ENCODE measurements at regions not wholly inside any gene's neighbourhood (a gene's known extent, or its start where the extent isn't known, plus 50 kb on each side); places are given as distances from the start of the nearest gene placed in this dataset.

DNA sequence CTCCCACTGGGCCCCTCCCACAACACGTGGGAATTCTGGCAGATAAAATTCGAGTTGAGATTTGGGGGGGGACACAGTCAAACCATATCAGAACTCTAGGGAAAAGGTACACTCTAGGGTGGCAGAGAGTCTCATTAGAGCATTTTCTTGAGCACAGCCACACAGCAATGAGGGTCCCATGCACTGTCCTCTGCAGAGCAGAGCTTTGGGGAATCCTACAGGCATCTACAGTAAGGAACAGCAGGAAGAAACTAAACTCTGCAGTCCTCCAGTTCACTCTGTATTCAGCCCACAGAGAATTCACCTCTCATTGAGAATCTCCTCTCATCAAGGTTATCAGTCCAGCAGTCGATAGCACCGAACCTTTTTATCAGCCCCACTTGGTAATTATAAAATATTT, 438.6 kb upstream of the NOX3 start:
- intact Hi-C loops (cut with micrococcal nuclease) = no loop called here
- no TSS peak for BruUV-seq (replicated peaks)

More for the DNA sequence above, 438.6 kb upstream of the NOX3 start:
- no peak for ATAC-seq
- H2AFZ ChIP-seq (ENCODE audit: low read depth, low read length, poor library complexity, severe bottlenecking) = no peak overlapping the region
- no peak for TF ChIP-seq EZH2phosphoT487 (IDR thresholded peaks at IDR 0.05; ENCODE audit: borderline replicate concordance)
- no peak for TF ChIP-seq EZH2 (IDR thresholded peaks at IDR 0.05)
- TF ChIP-seq RAD21 (IDR thresholded peaks at IDR 0.05; ENCODE audit: low read depth) = no peak
- TF ChIP-seq JUND (IDR thresholded peaks at IDR 0.05) = no peak
- TF ChIP-seq ZBTB33 (IDR thresholded peaks at IDR 0.05; ENCODE audit: extremely low read depth, insufficient replicate concordance, low read length) = no peak
- TF ChIP-seq SP1 (IDR thresholded peaks at IDR 0.05; ENCODE audit: low read depth) = no peak
- TF ChIP-seq REST (IDR thresholded peaks at IDR 0.05; ENCODE audit: low read depth) = no peak
- TF ChIP-seq FOSL1 (IDR thresholded peaks at IDR 0.05; ENCODE audit: low read depth) = no peak
- no peak for TF ChIP-seq CBX3 (IDR thresholded peaks at IDR 0.05; ENCODE audit: low read depth)
- TF ChIP-seq TCF7L2 (IDR thresholded peaks at IDR 0.05; ENCODE audit: borderline replicate concordance, extremely low read depth, insufficient read depth, insufficient read length) = no peak
- TF ChIP-seq SIN3A (IDR thresholded peaks at IDR 0.05; ENCODE audit: low read depth) = no peak
- TF ChIP-seq CEBPB (IDR thresholded peaks at IDR 0.05; ENCODE audit: low read depth) = no peak
- TF ChIP-seq YY1 (IDR thresholded peaks at IDR 0.05; ENCODE audit: extremely low read depth, insufficient replicate concordance, low read depth, low read length) = no peak
- TF ChIP-seq POLR2AphosphoS5 (IDR thresholded peaks at IDR 0.05; ENCODE audit: low read depth, low read length) = no peak
- TF ChIP-seq CTCF (IDR thresholded peaks at IDR 0.05 in 2 of 3, conservative IDR thresholded peaks at IDR 0.05 in 1 of 3; ENCODE audit: borderline replicate concordance in 1 of 3, insufficient read depth in 1 of 3, low read depth in 2 of 3, low read length in 2 of 3) = no peak
- TF ChIP-seq, protein P1, sequence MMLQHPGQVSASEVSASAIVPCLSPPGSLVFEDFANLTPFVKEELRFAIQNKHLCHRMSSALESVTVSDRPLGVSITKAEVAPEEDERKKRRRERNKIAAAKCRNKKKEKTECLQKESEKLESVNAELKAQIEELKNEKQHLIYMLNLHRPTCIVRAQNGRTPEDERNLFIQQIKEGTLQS (IDR thresholded peaks at IDR 0.05) = no peak
- POLR2A ChIA-PET = no interaction called here
- no peak overlapping the region for H3K9ac ChIP-seq (ENCODE audit: low read length)
- no peak for DNase-seq (ENCODE audit: low read depth, low spot score)
- no peaks in the 10 kb centered on the region for H4K20me1 ChIP-seq (ENCODE audit: insufficient read depth)
- H3K4me3 ChIP-seq (replicated peaks in 1 of 2; ENCODE audit: low read depth in 1 of 2, low read length in 2 of 2) = no peak overlapping the region
- H3K9me3 ChIP-seq (ENCODE audit: control insufficient read depth in 1 of 2, insufficient read depth in 1 of 2, low read depth in 1 of 2, low read length in 2 of 2) = no peaks in the 10 kb centered on the region
- no peaks in the 10 kb centered on the region for H3K79me2 ChIP-seq (ENCODE audit: insufficient read depth, low read length)
- H3K9me2 ChIP-seq (ENCODE audit: insufficient read depth) = no peaks in the 10 kb centered on the region
- no peak overlapping the region for H3K4me2 ChIP-seq (ENCODE audit: low read length)
- RAD21 ChIA-PET (ENCODE audit: low non-redundant PET in 1 of 2, low total read pairs in 2 of 2, uncharacterized antibody in 2 of 2, unreplicated experiment in 2 of 2) = no interaction called here
- H3K27me3 ChIP-seq (ENCODE audit: insufficient read depth, low read length) = no peaks in the 10 kb centered on the region
- CTCF ChIA-PET = no interaction called here
- no peaks in the 10 kb centered on the region for H3K4me1 ChIP-seq (ENCODE audit: control insufficient read depth in 1 of 2, insufficient read depth in 2 of 2, low read length in 2 of 2)
- H3K36me3 ChIP-seq (ENCODE audit: control insufficient read depth in 1 of 2, insufficient read depth in 2 of 2, low read length in 2 of 2) = no peaks in the 10 kb centered on the region
- H3K27ac ChIP-seq (ENCODE audit: low read depth, low read length) = no peak overlapping the region
